HG03159 (cell line): ENCODE measurements at regions not wholly inside any gene's neighbourhood (a gene's known extent, or its start where the extent isn't known, plus 50 kb on each side); places are given as distances from the start of the nearest gene placed in this dataset.

Source experiments
- ATAC-seq: cut with Tn5 transposase; IDR thresholded peaks from one replicate; pipeline ENCODE4 v1.9.1; 2021; ENCODE audit warnings: mild to moderate bottlenecking, moderate library complexity; ENCODE audit not compliant: unreplicated experiment

DNA sequence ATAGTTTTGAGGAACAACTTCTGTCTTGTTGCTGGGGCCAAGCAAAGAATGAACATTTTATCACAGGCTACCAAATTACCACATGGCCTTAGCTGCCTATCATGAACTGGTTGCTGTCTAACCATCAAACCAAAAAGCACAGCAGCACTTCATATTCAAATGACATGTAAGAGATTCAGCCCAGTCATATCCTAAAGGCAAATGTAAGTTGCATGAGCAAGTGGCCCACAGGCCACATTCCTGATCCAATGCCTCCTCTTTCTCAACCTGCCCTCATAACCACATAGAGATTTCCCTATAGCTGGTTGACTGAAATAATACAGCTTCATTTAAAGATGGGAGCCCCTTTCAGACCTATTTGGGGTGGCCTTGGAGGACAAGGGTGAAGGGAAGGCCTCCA lies 572.3 kb downstream of the IRS1 start:
- ATAC-seq: no peak

DNA sequence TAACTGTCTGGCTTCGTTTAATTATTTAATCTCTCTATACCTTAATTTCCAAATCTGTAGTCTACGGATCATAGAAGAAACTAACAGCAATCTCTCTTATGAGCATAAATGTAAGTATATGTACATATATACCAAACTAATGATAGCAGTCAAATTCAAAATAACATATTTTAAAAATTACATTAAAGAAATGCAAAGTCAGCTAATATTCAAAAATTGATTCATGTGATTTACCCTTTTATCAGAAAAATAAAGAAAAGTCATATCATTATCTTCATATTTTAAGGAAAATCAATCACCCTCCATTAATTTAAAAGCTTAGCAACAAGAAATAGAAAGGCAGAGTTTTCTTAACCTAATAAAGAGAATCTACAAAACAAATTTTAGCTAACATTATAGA lies 575.9 kb downstream of the IRS1 start:
- ATAC-seq: no peak

DNA sequence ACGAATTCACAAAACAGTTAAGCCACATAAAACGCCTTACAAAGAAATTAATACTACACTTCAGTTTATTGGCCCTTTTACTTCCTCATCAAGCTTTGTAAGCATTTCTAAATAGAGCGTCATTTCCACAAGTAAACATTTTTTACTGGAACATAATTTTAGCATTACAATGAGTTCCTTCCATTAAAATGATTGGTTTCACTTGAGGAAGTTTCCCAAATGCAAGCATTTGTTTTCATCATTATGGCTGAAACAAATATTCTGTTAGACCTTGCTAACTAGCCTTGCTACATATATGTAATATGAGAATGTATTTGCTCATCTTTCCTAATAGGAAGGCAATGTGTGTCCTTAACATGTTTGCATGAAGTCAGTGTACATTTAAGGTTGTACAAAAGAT lies 579.1 kb downstream of the IRS1 start:
- no peak for ATAC-seq

DNA sequence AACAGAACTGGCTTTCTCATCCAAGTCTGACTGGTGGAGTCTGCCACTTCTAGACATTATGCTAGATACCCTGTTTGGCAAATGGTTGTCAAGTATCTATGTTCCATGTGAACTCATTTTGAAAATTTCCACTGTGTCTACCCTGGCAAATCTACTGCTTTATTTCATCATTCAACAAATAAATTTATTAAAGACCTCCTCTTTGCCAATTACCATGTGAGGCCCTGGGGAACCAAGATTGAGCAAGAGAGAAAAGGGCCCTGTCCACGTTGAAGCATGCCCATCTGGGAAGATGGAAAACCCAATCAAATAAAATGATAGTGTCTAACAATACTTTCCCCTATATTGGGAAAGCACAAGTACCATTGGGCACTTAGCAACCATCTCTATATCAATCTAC lies 582.4 kb downstream of the IRS1 start:
- no peak for ATAC-seq

DNA sequence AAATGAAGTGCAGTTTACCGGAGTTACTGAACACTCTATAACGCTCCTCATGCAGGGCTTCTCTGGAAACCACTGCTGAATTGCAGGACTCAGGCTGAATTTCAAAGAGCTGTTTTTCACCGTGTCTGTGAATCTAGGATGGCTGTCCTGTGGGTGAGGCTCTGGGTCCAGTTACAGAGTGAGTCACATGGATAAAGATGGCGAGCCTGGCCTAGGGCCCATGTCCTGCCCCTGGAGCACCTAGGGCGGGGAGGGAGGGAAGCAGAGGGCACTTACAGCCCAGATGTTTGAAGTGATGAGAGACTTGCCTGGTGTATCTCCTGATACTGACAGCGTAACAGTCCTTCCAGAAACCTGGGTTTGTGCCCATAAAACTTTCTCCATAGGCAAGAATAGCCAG lies 583.0 kb downstream of the IRS1 start:
- no peak for ATAC-seq

DNA sequence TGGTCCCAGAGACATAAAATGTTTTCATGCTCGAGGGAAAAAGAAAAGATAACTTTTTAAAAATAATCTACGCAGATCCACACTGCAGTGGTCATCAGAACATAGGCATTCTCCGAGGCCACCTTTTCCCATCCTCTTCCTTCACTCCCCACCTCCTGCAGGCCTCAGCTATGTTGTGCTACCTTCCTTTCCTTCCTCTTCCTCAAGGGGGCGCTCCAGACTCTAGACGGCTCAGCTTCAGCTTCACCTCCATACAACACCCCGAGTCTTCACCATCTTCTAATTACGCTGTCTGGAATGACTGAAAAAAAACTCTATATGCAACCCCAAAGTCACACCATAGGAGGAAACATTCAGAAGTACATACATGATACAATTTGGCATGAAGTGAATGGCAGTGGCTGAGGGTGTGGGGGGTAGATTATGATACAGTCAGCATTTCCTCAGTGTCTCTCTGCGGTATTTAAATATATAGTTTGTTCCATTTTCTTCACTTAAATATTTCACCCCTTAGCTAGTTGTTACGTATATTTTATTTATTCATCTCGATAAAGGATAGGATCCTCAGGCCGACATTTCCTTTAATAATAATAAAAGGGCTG lies 583.6 kb downstream of the IRS1 start:
- ATAC-seq: peak; percentile 94

DNA sequence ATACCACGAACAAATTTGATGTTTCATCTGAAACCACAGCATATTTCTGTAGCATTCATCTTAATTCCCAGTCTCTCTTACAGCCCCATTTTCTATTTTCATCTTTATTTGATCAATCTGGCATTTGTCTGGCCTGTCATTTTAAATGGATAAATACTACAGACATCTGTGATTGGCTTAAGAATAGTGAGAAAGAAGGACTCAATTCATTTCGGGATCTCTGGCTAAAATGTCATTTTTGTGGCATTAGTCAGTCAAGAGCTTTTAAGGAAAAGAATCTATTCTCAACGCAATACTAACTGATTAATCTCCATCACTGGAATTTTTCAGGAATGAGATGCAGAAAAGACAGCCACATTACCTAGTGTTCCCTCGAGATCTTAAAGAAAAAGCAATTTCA lies 585.9 kb downstream of the IRS1 start:
- ATAC-seq: no peak

DNA sequence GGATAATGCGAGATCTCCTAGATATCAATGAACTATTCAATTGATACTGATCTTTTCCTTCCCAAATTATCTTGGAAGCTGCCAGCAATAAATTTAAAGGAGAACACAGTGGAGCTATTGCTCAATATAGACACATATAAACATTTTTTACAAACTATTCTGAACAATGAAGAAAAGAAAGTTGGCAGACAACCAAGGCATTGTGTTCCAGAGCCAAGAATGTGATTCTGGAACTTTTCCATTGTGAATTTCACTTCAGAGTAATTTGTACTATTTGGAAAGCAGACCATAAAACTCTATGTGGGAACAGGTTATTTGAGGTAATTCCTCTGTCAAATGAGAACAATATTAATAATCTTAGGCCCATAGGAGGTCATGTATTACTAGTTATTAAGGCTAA lies 588.2 kb downstream of the IRS1 start:
- no peak for ATAC-seq

DNA sequence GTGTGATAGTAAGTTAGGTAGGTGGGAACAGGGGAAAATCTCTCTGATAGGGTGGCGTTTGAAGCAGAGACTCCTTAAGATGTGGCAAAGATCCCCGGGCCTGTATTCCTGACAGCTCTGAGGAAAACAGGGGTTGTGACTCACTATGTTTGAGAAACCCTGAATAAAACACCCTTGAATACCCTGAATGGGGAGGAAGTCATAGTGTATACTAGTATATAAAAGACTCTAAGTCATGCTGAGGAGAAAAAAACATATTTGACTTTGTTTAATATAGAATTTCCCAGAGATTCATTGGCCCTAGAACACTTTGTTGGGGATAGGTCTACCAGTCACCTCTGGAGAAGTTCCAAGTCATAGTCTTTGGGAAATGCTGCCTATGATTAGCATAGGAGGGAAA lies 590.9 kb downstream of the IRS1 start:
- ATAC-seq: no peak

DNA sequence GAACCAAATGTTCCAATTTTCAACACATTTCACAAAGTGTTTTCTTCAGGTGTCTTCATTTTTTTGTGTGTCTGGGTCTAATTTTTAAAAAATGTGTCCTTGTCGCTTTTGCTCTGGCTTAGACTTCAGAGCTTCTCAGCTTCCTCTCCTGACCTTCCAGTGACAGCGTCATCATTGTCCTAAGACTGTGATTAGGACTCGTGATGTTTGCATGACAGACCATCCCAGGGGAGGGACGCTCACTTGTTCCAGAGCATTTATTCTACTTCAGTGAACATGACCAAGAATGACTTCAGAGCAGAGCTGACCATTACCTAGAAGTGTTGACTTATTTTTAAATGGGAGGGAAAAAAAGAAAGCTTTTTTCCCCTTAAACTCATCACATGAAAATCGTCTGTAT lies 591.9 kb downstream of the IRS1 start:
- no peak for ATAC-seq

DNA sequence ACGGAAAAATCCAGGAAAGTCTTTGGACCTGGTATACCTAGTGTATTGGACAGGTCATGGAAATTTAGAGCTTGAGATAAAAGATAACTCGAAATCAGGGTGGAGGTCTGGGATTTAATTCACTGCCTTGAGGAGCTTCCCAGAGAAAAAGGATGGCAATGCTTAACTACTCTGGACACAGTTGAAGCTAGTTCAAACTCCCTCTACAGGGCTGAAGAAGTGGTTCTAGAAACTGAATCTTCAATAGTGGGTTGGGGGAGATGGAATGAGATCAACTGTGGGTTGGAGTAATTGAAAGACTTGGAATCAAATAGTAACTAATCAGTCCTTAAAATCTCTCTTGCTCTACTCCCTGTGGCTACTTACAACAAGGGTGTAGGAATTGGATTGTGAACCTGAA lies 600.1 kb downstream of the IRS1 start:
- ATAC-seq: no peak

DNA sequence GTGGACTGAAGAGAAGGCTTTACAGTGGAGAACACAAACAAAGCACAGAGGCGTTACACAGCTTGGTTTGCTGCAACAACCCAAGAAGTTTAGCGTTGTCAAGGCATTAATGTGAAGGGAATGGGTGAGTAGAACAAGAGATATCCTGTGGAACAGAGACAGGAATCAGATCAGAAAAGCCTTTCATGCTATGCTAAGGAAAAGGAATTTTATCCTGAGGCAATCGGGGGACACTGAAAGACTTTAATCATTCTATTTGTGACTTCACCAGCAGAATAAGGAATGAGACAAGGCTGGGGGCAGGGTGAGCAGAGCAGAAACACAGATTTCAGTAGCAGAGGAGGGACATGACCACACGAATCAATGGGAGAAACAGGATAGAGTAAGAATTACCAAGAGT lies 600.7 kb downstream of the IRS1 start:
- no peak for ATAC-seq

DNA sequence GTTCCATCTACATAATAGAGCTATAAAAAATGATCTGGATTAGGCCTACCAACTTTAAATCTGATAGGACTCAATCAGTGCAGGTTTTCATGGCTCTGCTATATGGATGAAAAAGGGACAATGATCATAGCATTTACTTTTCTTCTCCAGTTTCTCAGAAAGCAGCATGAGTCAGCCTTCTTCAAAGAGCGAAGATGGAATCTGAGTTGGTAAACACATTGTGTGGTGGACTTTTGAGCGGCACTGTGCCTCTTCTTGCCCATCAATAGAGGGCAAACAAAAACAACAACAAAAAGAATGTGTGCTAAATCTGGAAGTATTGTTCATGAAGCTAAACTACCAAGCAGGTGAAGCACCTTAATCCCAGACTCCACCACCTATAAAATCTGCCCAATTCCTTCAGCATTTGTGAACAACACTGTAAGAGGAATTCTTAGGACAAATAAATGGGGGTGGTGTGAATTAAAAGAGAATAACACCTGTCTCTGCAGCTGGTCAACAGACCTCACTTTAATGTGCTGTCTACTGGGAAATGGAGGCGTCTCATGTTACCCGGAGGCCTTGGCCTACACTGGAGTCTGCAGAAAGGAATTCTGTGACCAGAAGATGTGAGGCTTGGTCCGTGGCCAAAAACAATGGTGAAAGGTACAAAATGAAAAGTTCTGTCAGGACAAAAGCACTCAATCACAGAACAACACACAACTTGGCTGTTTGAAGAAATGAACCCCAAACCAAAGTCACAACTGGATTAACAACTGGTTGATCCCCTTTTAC lies 609.0 kb downstream of the IRS1 start:
- ATAC-seq: no peak

DNA sequence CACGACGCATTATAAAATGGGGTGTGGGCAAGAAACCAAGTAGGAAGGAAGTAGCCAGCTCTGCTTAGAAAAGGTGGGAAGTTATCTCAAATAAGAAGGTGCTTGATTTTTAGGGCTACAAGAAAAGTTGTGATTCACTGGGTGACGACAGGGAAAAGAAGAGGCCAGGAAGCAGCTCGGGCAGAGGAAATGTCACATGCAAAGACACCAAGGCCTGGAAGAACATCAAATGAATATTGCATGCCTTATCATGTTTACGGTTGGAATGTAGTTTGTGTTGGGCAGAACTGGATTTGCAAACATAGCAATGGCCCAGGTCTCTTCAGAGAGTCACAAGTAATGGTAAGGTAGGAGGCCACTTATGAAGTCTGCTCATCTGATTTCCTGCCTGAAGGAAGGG lies 610.6 kb downstream of the IRS1 start:
- no peak for ATAC-seq

DNA sequence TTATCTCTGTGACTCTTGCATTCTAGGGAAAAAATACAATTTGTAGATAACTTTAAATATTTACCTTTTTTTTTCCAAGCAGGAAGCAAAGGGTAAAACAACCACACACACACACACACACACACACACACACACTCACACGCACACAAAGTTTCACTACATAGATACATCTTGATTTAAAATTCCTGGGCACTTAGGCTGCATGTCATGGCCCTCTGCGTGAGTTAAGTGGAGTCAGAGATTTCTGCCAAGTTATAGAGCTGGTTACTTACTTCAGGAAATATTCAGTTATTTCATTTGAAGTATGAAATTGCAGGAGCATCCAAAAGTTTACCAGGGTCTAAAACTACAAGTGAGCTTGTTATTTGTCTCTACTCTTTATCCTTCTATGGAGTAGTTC lies 612.0 kb downstream of the IRS1 start:
- no peak for ATAC-seq

DNA sequence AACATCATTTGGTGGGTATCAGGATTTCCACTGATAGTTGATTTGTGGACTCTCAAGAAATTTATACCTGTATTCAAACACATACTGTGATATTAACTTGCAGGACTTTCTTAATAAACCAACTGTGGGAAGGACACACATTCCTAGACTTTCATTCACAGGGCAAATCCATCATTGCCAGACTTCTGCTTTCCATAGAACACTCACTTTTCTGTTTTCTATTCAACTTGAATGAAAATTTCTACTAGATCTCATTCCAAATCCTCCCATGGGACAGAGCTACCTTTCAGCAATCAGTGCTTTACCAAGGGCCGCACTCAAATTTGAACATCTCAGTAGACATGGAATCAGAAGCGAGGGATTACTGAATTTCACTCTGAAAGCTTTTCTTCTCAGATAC lies 612.5 kb downstream of the IRS1 start:
- no peak for ATAC-seq

DNA sequence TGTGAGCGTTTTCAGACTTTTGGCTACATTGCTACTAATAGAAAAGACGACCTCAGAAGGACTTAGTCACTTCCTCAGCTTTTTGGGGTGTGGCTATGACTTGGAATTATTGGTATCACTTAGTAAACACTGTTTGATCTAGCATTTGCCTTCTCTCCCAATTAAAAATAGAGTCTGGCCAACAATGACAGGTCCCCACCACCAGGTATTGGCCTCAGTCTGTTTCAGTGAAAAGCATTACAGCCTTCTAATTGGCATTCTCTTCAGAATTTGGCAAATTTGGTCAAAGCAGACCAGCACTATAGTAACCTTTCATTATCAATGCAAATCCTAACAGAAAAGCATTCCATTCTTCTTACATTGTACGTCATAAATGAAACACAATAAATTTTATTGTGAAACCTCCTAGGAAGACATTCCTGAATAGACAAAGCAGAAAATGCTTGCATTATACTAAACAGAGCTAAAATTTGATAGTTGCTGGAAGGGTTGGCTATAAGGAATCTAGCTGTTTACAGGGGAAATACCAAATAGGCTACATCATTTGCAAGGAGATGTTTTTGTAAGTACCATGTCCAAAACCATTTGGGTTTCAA lies 613.9 kb downstream of the IRS1 start:
- ATAC-seq: no peak

DNA sequence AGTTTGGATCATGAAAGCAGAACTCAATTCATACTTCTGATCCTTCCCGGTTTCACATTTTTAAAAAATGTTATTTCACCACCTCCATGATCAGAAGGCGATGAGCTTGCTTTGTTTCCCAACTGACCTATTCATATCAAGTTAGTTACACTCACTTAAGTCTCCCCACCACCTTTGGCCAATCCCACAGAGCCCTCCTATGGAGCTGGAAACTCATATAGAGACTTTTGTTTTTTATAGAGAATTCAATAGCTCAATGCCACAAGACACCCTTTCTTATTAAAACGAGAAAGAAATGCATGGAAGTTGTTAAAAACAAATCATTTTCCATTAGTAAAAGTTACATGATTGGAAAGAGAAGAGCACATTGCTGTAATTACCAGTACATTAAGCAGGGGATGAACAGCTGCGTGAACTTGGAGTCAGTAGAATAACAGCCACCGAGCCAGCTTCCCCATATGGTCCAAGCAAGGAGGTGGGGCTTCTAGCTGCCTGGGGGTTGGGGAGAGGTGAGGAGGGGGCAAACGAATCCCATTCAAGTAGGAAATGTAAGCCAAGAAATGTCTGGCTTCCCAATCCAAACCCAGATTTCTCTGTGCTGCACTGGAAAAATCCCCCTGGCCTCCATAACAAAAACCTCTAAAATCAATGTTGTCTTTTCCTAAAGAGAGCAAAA lies 614.5 kb downstream of the IRS1 start:
- ATAC-seq: no peak

DNA sequence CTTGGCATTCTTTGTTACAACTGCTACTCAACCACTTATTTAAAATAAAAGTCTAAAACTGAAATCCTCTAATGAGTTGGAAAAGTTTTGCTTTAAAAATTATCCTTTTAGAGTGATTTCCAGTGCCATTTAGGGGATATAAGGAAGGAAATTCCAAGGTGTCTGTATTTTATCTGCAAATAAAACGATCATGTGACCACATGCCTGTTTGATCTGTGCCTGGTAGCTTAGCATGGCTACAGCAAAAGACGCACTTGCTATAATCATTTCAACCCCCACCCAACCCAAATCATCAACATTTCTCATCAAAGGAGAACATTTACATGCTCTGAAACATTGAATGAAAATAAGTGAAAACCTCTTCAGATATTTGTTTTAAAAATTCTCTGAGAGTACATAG lies 615.1 kb downstream of the IRS1 start:
- no peak for ATAC-seq

DNA sequence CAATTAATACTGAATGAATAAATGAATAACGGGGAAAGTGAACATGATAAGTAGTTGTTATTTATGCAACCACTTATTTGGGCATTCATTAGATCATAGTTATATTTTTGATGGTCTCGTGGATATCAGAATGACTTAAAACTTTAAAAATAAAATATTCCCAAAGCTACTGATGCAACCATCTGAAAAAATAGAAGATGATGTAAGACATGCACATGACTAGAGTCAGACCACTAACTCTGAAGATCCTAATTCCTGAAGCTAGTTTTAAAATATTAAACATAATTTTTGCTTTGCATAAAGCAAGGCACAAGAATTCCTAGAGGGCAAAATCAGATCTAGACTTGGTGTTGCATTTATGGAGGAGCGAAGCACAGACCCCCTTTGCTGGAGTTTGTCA lies 616.1 kb downstream of the IRS1 start:
- no peak for ATAC-seq

DNA sequence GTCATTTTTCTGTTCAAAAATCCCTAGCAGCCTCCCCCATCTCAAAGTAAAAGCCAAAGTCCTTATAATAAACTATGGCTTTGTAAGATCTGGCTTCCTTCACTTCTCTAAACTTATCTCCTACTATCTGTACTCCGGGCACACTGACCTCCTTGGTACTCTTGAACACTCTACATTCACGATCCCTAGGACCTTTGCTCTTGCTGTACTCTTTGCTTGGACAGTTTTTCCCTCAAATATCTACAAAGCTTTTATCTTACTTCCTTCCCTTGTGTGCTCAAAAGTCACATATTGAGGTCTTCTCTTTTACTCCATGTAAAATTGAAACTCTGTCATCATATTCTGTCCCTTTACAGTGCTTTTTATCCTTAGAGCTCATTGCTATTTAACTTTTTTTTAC lies 616.6 kb downstream of the IRS1 start:
- no peak for ATAC-seq

DNA sequence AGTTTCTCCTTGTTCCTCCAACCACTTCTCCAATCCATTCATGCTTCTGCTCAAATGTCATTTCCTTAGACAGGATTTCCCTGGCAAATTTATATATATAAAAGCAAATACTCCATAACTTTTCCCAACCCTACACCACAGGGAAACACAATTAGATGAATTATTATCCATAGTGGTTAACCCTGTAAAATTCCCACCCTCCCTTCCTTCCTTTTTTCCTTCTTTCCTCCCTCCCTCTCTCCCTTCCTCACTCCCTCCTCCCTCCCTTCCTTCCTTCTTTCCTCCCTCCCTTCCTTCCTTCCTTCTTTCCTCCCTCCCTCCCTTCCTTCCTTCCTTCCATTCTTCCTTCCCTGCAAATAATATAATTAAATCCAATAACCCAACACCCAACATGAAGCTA lies 617.7 kb downstream of the IRS1 start:
- ATAC-seq: no peak
